C1 segment of cervical spinal cord (tissue), 14 donors: ENCODE measurements at regions not wholly inside any gene's neighbourhood (a gene's known extent, or its start where the extent isn't known, plus 50 kb on each side); places are given as distances from the start of the nearest gene placed in this dataset.

ENCODE experiments used
- DNase-seq, 14 donors: peaks; one replicate each; lab custom pipeline; 2025; lab: John Stamatoyannopoulos, UW

- DNase-seq = no peak
Measured at GRCh38 chr22:48256041-48256739, 1493.7 kb downstream of the TBC1D22A start.

- peak in 3 of 14 donors; percentile 23 to 76 (median 37) for DNase-seq
Measured at GRCh38 chr22:48254311-48254873, 1491.9 kb downstream of the TBC1D22A start.

GRCh38 chr22:48253573-48253972 is 1491.1 kb downstream of the TBC1D22A start:
- DNase-seq = no peak

GRCh38 chr22:48253136-48253535 is 1490.7 kb downstream of the TBC1D22A start:
- DNase-seq = no peak

GRCh38 chr22:48251629-48252028 is 1489.2 kb downstream of the TBC1D22A start:
- DNase-seq = no peak

- DNase-seq = no peak
Measured at GRCh38 chr22:48250937-48251530, 1488.6 kb downstream of the TBC1D22A start.

- no peak for DNase-seq
Measured at GRCh38 chr22:48250286-48250895, 1487.9 kb downstream of the TBC1D22A start.

GRCh38 chr22:48249713-48250268 is 1487.3 kb downstream of the TBC1D22A start:
- no peak for DNase-seq

- no peak for DNase-seq
Measured at GRCh38 chr22:48248901-48249455, 1486.5 kb downstream of the TBC1D22A start.

GRCh38 chr22:48247829-48248228 is 1485.4 kb downstream of the TBC1D22A start:
- no peak for DNase-seq

- DNase-seq = no peak
Measured at GRCh38 chr22:48245196-48245485, 1482.7 kb downstream of the TBC1D22A start.

GRCh38 chr22:48244388-48245195 is 1482.1 kb downstream of the TBC1D22A start:
- no peak for DNase-seq

- DNase-seq = no peak
Measured at GRCh38 chr22:48242461-48242864, 1480.0 kb downstream of the TBC1D22A start.

- DNase-seq = no peak
Measured at GRCh38 chr22:48241658-48242057, 1479.2 kb downstream of the TBC1D22A start.

GRCh38 chr22:48240935-48241230 is 1478.4 kb downstream of the TBC1D22A start:
- DNase-seq = no peak

- DNase-seq = no peak
Measured at GRCh38 chr22:48240148-48240934, 1477.9 kb downstream of the TBC1D22A start.

- no peak for DNase-seq
Measured at GRCh38 chr22:48239461-48240147, 1477.2 kb downstream of the TBC1D22A start.

- no peak for DNase-seq
Measured at GRCh38 chr22:48238966-48239365, 1476.5 kb downstream of the TBC1D22A start.

- DNase-seq = no peak
Measured at GRCh38 chr22:48238284-48238915, 1476.0 kb downstream of the TBC1D22A start.
